Activated CD4-positive, CD25-positive, alpha-beta regulatory T cell treated with anti-CD3 and anti-CD28 coated beads, Interleukin-2, amount 50 U/mL, for 24 hours (primary cell): ENCODE measurements at regions not wholly inside any gene's neighbourhood (a gene's known extent, or its start where the extent isn't known, plus 50 kb on each side); places are given as distances from the start of the nearest gene placed in this dataset.

ENCODE experiments used
- ATAC-seq, 2 donors: fragments of 150-1000 bp; cut with Tn5 transposase; one replicate each; pipeline ENCODE4 v1.10.0; 2021; ENCODE audit warnings: mild to moderate bottlenecking in 1 of 2, moderate library complexity in 1 of 2

DNA sequence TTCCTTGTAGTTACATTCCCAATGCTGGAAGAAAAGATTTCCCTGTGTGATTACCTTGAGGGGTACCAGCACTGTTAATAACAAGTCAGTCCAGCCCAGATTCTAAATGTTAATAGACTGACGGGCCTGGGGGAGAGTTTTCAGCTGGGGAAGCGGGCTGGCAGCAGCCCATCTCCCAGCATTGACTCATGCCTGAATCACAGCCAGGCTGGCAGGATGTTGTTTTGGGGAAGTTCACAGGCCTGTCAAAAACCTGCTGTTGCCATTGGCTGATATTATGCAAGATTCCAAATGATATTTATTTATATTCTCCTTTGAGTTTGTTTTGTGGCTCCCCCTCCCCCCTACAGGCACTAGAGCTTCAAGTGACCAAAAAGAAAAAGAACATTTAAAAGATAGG lies 213.9 kb upstream of the CNR1 start:
- ATAC-seq = no peak

DNA sequence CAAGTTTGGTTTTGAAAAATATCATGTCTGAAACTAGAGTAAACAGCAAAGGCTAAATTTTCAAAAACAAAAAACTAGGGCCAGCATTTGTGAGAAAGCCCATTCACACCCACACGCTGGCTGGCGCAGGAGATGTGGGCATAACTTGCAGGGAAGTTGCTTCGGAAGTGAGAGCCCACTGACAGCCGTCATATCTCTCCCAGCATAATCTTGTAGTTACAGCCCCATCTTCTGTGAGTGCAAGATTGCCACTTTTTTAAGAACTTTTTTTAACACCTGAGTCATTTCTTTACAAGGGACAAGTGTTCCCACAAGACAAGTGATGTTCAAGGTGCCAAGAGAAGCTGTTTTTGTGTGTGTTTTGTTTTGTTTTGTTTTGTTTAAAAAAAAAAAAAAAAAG lies 212.5 kb upstream of the CNR1 start:
- no peak for ATAC-seq

DNA sequence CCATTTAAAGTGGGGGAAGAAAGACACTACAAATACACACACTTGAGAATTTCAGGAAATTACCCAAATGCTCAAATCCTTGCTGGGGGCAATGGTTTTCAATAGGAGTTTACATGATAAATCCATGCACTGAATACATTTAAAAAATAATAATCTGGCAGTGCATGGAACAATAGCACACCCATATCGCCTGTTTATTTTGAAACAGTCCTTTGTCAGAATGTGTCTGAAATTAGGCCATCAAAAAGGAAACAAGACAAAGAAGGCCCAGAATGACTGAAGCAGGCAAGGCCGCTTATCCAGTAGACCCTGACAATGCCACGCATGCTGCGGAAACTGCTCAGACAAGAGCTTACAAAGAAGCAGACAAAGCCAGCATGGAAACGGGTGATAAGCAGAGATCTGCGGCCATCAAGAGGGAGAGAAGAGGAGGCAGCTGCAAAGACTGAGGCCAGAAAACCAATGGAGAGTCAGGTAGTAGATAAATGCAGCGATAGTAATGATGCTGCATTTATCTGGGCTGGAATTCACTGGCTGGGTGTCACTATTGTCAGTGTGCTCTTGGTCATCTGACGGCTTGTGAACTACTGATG lies 211.9 kb upstream of the CNR1 start:
- ATAC-seq = no peak

DNA sequence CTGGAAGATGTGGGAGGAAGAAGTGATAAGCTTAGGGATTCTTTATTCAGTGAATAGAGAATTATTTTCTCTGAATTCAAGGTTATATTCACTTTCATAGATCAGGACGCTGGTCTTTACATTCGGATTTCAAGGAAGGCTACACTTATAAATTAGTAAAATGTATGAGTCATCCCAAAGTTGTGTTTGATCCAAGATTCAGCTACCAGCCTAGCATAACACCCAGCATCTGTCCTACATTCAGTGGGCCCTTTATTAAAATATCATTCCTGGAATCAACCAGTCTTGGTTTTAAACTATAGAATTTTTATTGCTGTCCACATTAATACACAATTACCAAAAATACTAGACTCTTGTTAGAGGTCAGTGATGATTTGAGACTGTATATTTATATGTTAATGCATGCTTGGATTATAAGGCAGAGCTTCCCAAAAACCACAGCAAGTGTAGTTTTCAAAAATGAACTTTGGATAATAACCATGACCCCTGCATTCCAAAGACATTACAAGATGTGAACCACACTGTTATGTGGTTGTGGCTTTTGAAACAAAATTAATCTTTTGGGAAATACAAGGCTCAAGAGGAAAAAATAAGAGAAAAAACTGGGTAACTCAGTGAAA lies 210.7 kb upstream of the CNR1 start:
- no peak for ATAC-seq

DNA sequence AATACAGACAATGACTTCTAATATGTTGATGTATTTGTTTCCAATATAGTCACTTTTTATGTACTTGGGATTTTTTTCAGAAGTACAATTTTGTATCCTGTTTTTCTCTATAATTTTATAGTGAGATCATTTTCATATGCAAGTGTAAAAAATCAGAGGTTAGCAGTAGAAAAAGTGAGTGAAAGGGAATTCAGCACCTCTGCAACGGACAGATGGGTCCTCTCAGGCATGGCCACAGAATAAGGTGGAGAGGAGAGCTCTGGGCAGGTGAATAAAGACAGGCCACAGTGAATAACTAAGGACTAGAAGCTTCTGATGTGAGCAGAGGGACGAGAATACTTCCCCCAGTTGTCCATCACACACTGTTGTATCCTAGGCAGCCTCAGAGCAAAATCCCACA lies 210.1 kb upstream of the CNR1 start:
- ATAC-seq = no peak

DNA sequence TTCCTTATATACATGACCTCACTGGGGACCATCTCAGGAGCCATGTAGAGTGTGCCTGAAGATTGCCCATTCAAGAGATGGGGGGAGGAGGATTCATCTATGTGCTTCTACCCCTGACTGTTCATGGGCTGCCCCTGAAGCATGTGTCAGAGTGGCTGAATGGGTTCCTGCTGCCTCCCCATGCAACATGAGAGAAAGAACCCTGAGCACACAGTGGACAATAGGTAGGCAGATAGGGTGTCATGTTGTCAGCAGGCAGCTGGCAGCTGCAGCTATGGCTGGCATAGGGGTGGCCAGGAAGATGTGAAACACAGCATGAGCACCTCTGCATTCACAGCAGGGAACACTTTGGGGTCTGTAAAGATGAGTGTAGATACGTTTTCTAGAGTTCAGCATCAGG lies 208.4 kb upstream of the CNR1 start:
- ATAC-seq = no peak

DNA sequence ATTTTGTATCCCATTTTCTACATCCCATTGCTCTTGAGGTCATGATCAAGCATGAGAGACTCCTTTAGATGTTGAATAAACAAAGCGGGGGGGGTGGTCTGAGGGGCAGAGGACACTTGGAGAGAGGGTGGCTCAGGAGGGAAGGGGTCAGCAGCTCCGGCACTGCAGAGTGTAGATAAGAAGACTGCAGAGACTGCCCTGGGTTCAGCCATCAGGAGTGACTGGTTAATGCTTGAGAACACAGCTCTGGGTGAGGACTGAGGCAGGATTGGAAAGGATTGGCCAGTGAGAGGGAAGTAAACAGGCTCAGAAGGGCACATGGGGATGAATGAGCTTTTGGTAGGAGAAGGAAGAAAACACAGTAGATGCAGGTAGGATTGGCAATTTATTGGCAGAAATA lies 205.3 kb upstream of the CNR1 start:
- no peak for ATAC-seq

DNA sequence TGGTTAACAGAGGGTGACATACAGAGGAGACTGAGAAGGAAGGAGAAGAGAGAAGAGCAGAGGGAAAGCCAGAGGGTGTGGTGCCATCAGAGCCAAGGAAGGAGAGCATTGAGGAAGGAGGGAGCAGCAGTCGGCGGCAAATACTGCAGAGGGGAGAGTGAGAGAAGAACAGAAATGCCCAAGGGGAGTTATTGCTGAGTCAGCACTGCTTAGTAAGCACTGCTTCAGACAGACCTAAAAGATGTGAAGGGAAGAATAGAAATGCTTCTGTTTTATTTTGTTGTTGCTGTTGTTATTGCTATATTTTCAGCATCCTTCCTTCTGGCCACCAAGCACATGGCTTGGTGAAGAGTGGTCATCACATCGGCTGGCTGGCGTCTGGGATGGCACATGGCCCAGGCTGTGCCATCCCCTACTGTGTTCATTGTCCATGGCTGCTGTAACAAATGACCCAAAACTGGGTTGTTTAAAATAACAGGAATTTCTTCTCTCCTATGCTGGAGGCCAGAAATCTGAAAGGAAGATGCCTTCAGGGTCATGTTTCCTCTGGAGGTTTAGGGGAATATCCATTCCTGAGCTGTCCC lies 204.1 kb upstream of the CNR1 start:
- no peak for ATAC-seq

DNA sequence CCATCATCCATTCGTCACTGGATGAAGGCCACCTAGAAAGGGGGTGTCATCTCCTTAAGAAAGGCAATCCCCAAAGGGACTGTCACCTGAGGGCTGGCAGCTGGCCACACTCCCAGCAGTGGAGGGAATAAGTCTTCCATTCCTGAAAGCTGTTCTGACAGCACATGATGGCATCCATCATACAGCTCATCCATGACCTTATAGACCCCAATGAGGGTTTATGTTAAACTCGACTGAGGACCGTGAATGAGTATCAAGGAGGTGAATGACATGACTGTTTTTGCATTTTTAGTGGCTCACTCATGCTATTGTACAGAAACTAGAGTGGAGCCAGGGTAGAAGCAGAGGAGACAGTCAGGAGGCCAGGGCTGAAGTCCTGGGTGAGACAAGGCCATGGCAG lies 203.1 kb upstream of the CNR1 start:
- no peak for ATAC-seq

DNA sequence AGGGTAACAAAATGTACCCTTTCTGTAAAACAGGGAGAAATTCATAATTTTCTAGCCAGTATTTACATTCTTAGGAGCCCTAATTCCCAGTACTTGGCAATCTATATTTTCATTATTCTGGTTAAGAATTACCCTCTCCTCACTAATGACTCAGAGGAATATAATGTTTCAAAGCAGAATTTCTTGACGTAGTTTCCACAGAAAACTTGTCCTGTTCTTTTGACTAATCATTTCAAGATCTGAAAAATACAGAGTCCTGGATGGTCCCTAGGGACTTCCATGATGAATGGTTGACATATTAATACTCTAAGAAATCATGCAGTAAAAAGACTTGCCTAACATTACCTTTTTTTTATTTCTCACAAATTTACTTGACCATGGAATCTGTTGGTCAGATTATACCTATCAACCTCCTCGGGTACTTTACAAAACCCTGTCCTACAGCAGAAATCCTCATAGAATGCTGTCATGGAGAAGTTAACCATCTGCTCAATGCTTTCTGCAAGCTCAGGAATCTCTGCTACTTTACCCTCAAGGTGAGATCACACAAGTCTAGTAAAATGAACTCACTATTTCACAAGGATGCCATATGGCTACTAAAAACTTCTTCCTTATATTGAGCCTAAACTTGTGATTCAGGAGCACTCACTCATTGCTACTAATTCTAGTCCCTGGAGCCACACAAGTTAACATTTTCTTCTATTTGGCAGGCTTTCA lies 202.1 kb upstream of the CNR1 start:
- no peak for ATAC-seq

DNA sequence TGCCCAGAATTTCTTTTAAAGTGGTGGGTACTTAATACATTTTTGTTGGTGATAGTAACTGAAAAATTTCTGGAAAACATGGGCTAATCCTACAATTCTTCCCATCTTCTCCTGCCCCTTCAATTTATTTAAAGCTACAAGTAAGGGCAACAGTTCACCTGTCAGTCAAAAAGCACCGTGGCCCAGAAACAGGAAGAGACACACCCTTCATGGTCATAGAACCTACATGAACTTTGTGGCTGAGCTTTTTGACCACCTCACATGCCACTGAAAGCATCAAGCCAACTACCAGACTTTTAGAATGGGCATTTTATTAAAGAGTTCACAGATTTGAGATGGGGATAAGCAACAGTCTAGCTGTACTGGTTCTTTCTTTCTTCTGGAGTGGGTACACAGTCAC lies 201.1 kb upstream of the CNR1 start:
- ATAC-seq = no peak

DNA sequence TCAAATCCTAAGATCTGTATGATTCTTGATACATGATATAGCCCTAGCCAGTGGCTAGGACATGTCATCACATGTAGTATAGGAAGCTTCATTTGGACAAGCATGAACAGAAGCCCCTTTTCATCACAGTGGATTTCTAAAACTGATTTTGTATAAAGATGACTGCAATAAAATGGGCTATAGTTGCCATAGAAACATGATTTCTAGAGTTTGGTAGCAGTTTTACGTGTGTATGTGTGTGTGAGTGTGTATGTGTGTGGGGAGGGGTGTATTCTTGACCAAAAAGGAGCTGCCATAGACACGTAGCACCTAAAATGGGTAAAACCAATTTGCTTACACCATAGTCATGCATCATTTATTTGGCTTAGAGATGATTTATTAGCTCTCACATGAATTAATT lies 200.5 kb upstream of the CNR1 start:
- no peak for ATAC-seq

DNA sequence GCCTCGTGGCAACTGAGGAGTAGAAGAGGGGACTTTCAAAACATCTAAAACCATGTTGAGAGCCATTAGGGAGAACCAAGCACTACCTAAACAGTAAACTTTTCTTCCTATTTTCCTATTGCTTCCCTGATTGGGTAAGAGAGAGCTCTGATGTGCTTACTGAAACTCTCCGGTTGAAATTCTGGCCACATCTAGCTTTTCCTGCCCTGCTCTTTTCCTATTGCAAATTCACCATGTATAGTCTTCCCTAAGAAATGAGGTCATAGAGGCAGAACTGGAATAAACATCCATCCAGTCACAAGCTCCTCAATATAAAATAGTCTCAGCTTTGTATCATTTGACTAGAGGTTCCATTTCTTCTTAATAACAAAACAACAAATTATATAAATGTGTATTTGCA lies 199.5 kb upstream of the CNR1 start:
- no peak for ATAC-seq

DNA sequence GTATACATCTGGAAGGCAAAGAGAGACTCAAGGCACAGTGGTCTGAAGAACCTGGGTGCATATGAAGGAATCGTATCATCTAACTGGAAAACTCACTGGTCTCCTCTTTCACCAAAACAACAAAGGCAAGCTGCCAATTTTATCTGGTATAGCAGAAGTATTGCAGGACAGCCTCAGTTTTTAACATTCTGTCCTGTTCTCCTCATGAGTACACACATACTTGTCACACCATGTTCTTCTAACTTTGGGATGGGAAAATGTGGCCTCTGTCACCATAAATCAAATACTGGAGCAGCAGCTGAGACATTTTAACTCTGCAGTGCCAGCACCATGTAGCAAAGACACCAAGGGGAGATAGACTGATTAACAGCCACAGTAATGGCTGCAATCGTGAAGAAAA lies 199.1 kb upstream of the CNR1 start:
- no peak for ATAC-seq

DNA sequence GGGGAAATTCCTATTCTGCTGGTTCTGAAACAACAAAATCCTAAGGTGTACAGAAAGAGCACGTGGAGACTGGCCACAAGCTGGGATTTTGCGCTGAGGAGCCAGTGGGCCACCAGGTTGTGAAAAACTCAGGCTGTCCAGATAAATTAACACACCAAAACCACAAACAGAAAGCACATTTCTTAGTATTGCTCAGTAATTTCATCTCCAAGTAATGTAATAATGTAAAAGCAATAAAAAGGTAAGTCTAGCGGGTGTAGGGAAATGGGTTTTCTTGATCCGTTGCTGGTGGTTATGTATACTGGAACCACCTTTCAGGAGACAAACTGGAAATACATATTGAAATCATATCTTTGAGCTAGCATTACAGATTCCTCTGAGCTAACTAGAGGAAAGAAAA lies 195.6 kb upstream of the CNR1 start:
- ATAC-seq = no peak

DNA sequence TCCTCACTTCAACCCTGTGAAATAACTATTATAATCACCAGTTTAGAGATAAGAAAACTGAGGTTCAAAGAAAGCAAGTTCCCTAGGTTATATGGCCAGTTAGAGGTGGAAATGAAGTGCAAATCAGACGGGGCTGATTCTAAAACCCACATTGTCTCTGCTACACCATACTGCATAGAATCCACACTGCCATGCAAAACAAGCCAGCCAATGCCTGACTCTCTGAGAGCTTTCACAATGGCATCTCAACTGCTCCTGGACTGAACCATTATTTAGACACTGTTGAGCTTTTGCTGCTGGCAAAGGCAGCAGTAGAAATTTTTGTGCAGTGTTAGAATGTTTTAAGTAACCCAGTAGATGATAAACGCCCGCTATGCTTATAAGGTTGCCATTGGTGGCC lies 195.2 kb upstream of the CNR1 start:
- no peak for ATAC-seq

DNA sequence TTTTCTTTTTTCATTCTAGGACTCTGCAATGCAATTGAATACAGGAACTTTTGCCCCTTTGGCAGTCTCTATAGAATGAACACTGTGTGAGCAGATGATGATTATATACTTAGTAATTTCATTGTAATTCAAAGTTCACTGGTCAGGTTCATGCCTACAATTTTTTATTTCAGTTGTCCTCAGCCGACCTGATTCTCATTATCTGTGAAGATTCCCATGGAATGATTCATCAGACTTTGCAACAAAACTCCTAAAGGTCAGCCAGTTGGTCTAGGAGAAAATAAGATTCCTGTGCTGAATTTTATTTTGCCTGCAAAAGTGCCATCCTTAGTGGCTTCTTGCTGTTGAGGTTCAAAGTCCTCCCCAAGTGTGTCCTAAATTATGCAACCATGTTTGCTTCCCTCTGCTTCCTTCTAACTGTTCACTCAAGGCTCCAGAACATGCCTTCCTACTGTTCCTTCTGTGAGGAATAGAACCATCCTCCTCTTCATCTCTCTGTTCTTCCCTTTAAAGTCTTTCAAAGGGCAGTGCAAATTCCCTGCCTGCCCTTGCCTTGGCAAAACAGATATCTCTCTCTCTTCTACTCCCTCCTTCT lies 194.2 kb upstream of the CNR1 start:
- no peak for ATAC-seq

DNA sequence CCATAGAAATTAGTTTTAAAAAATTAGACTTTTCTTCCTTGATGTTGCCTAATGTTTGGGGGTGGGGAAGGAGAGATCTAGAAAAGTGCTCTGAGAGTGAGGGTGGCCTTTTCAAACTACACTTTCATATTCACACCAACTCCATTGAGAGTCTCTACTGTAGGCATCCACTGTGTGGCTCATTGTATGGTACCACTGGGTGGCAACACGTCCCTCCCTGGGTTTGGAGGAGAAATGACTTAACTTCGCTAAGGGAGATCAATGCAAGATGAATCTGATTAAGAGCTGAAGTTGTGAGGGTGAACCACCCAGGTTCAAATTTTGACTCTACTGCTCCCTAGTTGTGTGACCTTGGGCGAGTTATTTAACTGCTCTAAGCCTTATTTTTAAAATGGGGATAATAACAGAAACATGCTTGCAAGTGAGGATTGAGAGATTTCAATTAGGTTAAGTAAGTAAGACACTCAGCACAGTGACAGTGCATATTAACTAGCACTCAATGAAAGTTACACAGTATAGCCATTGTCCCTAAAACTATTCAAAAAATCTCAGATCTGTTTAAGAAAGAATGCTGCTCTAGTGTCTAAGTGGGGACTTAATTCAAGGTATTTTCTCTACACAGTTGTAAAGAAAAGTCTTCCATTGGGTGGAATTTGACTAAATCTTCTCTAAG lies 193.5 kb upstream of the CNR1 start:
- no peak for ATAC-seq

DNA sequence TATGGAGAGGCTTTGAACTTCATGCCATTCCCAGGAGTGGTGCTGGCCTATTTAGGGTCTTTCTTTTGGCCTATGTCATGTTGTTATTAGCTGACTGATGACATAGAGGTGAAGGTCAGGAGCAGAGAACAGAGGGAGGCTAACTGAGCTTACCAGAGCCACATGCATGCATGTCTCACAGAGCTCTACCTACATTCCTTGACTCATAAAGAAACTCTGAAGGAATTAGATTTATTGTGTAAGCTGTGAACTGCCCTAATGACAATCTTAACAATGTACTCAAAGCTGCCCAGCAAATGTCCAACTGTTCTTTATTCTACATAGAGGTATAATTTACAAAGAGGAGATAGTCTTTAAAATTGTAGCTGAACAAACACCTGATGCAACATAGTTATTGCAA lies 192.7 kb upstream of the CNR1 start:
- no peak for ATAC-seq

DNA sequence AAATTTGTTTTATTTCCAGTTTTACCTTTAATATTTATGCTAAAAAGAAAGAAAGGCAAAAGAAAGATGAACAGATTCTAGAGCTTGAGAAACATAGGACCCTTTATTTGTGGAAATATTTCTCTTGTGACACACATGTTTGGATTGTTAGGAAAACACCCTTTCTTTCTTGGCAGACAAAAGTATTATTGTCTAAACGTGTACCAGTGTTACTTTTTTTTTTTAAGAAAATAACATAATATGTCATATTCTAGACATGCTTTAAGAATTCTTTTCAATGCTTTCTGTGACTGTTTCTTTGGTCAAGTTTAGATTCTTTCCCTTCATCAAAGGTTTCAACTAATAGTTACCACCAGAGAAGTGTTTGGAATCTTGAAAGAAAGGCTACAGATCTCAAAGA lies 183.4 kb upstream of the CNR1 start:
- no peak for ATAC-seq

DNA sequence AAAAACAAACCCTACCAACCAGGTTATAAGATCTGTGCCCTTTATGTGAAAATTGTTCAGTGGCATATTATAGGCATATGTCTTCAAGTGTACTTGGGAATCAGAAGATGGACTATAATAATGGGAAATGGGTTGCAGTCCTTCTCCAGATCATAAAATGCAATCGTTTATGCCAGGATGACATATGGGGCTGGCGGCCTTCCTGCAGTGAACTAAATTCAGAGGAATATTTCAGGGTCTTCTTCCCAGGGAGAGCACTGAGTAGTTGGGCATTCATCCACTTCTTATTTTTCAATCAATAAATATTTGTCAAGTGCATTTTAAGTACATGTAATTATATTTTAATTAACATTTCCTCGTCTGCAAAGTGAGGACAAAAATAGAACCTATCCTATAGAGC lies 176.2 kb upstream of the CNR1 start:
- ATAC-seq = no peak

DNA sequence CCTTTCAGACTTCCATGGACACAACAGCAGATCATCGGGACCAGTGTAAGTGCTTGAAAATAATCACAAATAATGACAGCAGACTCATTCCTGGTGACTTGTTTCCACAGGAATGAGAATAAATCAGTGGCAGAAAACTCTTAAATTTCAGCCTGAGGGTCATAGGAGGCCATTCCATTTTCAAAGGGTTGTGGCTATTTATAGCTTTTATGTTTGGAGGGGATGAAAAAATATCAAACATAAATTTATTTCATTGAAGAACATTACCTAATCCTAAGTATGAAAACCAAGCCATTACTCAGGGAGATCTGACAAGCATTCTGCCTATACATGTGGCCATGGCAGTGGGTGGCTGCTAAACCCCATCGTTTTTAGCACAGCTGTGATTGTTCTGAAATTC lies 173.6 kb upstream of the CNR1 start:
- ATAC-seq = no peak

DNA sequence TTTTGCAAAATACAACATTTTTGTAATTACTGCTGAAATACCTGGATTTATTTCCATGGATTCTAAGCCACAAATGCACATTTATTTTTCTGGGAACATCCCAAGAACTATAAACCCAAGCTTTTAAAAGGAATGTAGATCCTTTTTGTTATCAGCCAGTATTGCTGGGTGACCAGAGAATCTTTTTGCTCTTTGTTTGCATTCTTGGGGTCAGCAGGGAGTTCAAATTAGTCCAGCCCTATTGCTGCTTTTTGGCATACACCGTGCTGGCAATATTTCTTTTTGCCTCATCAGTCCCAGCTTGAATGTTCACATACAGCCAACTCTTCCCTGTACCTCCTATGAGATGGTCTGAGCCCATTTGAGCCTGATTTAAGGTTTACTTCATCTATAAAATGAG lies 155.2 kb upstream of the CNR1 start:
- no peak for ATAC-seq
